ENCODE measurements at regions not wholly inside any gene's neighbourhood (a gene's known extent, or its start where the extent isn't known, plus 50 kb on each side); places are given as distances from the start of the nearest gene placed in this dataset.

DNA sequence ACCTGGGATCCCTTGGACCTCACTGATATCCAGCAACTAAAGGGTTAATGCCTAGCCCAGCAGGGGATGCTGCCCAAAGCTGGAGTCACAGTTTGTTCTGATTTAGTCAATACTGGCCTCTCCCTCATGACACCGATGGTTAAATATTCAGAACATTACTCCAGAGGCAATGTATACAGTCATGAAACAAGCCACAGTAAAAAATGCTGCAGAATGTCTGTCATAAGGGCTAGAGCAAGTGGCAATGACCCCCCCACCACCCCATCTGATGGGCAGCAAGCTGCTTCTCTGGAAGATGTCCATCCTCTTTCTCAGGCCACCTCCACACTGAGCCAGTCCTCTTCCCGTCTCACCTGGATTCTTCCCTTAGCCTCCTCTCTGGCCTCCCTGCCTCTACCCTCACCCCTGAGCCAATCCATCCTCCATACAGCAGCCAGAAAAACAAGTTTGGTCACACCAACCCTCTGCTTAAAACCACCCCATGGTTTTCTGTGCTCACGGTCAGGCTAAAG is 99.0 kb upstream of the KCNG1 start:
- H3K36me3 Mint-ChIP-seq = no peaks in the 10 kb centered on the region
- ATAC-seq (ENCODE audit: low read depth in 2 of 2) = no peak
- DNase-seq = no peak
- peaks cover 50% of the 10 kb centered on the region for H3K27me3 Mint-ChIP-seq
- Histone ChIP-seq H3K4me3 (ENCODE audit: low read depth, low read length) (no peak overlapping the region), H3K4me1 (ENCODE audit: control insufficient read depth, insufficient read depth, low read length, poor library complexity, severe bottlenecking) (no peaks in the 10 kb centered on the region), H3K9me3 (ENCODE audit: control insufficient read depth in 2 of 2, low read length in 2 of 2) (no peaks in the 10 kb centered on the region), H3K36me3 (ENCODE audit: control insufficient read depth, insufficient read depth, low read length) (no peaks in the 10 kb centered on the region), H3K27ac (ENCODE audit: insufficient read depth, low read length, poor library complexity, severe bottlenecking) (no peak overlapping the region), H3K27me3 (ENCODE audit: control insufficient read depth, insufficient read depth, low read length) (peaks cover 6% of the 10 kb centered on the region)
- peaks cover 0 to 8% (median 0%) of the 10 kb centered on the region in 4 donors for H3K4me1 Mint-ChIP-seq
- H3K27ac Mint-ChIP-seq = no peak overlapping the region
- H3K4me3 Mint-ChIP-seq = no peak overlapping the region
- H3K9me3 Mint-ChIP-seq = no peaks in the 10 kb centered on the region

DNA sequence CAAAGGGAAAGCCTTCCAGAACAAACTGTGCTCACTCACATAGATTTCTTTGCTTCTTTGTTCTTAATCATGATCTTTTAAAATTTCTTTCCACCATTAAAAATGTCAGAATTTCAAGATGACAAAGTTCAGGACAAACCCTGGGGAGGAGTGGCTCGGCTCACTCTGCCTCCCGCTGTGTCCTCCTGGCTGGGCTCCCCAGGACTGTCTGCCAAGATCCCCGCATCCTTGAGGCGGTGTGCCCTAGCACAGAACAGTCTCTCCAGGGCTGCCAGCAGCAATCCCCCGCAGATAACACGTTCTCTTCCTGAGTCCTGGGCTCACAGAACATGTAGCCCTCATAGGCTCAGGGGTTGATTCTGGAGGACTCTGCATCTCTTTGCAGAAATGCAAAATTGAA is 98.4 kb upstream of the KCNG1 start:
- Histone ChIP-seq H3K4me1 (ENCODE audit: control insufficient read depth, insufficient read depth, low read length, poor library complexity, severe bottlenecking) (no peaks in the 10 kb centered on the region), H3K27me3 (ENCODE audit: control insufficient read depth, insufficient read depth, low read length) (peaks cover 6% of the 10 kb centered on the region), H3K4me3 (ENCODE audit: low read depth, low read length) (no peak overlapping the region), H3K9me3 (ENCODE audit: control insufficient read depth in 2 of 2, low read length in 2 of 2) (no peaks in the 10 kb centered on the region), H3K27ac (ENCODE audit: insufficient read depth, low read length, poor library complexity, severe bottlenecking) (no peak overlapping the region), H3K36me3 (ENCODE audit: control insufficient read depth, insufficient read depth, low read length) (no peaks in the 10 kb centered on the region)
- no peaks in the 10 kb centered on the region for H3K9me3 Mint-ChIP-seq
- ATAC-seq (ENCODE audit: low read depth in 2 of 2) (no peak), DNase-seq (no peak)
- H3K4me1 Mint-ChIP-seq = peaks cover 0 to 8% (median 0%) of the 10 kb centered on the region in 4 donors
- no peaks in the 10 kb centered on the region for H3K36me3 Mint-ChIP-seq
- no peak overlapping the region for H3K27ac Mint-ChIP-seq
- no peak overlapping the region for H3K4me3 Mint-ChIP-seq
- H3K27me3 Mint-ChIP-seq = peaks cover 46% of the 10 kb centered on the region

DNA sequence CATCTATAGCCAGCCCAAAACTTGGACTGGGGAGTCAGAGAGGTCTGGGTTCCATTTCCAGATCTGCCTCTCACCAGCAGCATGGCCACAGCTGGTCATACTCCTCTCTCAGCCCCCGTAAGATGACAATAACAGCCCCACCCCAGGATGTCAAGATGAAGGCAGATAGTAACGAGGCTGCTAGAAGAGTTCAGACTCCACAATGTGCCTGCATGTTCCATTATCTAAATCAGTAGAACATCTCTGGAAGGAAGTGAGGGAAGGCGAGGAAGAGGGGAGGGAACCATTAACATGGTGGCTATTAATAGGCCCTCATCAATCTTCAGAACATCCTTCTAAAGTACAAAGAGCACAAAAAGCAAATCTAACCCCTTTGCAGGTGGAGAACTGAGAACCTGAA is 98.0 kb upstream of the KCNG1 start:
- no peak overlapping the region for H3K4me3 Mint-ChIP-seq
- DNase-seq (no peak), ATAC-seq (ENCODE audit: low read depth in 2 of 2) (no peak)
- Histone ChIP-seq H3K27ac (ENCODE audit: insufficient read depth, low read length, poor library complexity, severe bottlenecking) (no peak overlapping the region), H3K4me1 (ENCODE audit: control insufficient read depth, insufficient read depth, low read length, poor library complexity, severe bottlenecking) (no peaks in the 10 kb centered on the region), H3K9me3 (ENCODE audit: control insufficient read depth in 2 of 2, low read length in 2 of 2) (no peaks in the 10 kb centered on the region), H3K36me3 (ENCODE audit: control insufficient read depth, insufficient read depth, low read length) (no peaks in the 10 kb centered on the region), H3K27me3 (ENCODE audit: control insufficient read depth, insufficient read depth, low read length) (peaks cover 6% of the 10 kb centered on the region), H3K4me3 (ENCODE audit: low read depth, low read length) (no peak overlapping the region)
- H3K27me3 Mint-ChIP-seq = peaks cover 48% of the 10 kb centered on the region
- no peaks in the 10 kb centered on the region for H3K9me3 Mint-ChIP-seq
- H3K36me3 Mint-ChIP-seq = no peaks in the 10 kb centered on the region
- H3K4me1 Mint-ChIP-seq = peaks cover 0 to 8% (median 0%) of the 10 kb centered on the region in 4 donors
- no peak overlapping the region for H3K27ac Mint-ChIP-seq

DNA sequence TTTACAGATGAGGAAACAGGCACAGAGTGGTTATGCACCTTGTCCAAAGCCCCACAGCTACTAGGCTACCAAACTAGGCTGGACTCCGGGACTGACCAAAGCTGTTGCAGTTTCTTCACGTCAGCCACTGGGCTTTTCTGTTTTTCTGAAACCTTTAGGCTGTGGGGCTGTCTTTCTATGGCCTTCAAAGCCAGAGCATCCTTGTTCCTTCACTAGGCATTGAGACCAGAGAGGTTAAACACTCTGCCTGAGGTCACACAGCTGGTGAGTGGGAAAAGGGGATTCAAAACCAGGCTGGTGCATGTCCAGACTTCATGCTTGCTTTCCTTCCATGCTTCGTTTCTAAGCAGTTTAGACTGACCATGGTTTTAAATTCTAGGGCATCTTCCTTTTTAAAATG is 97.5 kb upstream of the KCNG1 start:
- no peaks in the 10 kb centered on the region for H3K9me3 Mint-ChIP-seq
- H3K9me3 ChIP-seq (ENCODE audit: control insufficient read depth in 2 of 2, low read length in 2 of 2) = no peaks in the 10 kb centered on the region
- no peak overlapping the region for H3K27ac Mint-ChIP-seq
- no peak for ATAC-seq (ENCODE audit: low read depth in 2 of 2)
- H3K4me3 Mint-ChIP-seq = no peak overlapping the region
- H3K4me1 Mint-ChIP-seq = peaks cover 0 to 8% (median 0%) of the 10 kb centered on the region in 4 donors
- no peaks in the 10 kb centered on the region for H3K36me3 Mint-ChIP-seq
- H3K4me3 ChIP-seq (ENCODE audit: low read depth, low read length) = no peak overlapping the region
- H3K36me3 ChIP-seq (ENCODE audit: control insufficient read depth, insufficient read depth, low read length) = no peaks in the 10 kb centered on the region
- no peak overlapping the region for H3K27ac ChIP-seq (ENCODE audit: insufficient read depth, low read length, poor library complexity, severe bottlenecking)
- DNase-seq = no peak
- no peaks in the 10 kb centered on the region for H3K4me1 ChIP-seq (ENCODE audit: control insufficient read depth, insufficient read depth, low read length, poor library complexity, severe bottlenecking)
- H3K27me3 Mint-ChIP-seq = peaks cover 45% of the 10 kb centered on the region
- peaks cover 6% of the 10 kb centered on the region for H3K27me3 ChIP-seq (ENCODE audit: control insufficient read depth, insufficient read depth, low read length)

DNA sequence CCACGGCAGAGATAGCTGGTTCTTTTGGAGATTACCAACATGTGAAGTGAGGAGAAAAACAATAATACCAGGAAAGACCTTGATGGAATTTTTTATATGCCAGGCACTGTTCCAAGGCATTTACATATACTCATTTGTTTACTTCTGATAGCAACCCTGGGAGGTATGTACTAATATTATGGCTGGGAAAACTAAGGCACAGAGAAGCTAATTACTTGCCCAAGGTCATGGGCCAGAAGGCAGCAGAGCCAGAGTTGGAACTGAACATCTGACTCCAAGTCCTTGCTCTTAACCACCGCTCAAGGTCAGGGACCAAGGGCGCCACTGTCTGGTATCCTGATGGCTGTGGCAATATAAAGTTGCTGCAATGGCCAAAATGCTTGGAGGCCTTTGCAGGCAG is 97.0 kb upstream of the KCNG1 start:
- H3K4me1 ChIP-seq (ENCODE audit: control insufficient read depth, insufficient read depth, low read length, poor library complexity, severe bottlenecking) = no peaks in the 10 kb centered on the region
- H3K27ac Mint-ChIP-seq = no peak overlapping the region
- H3K4me3 Mint-ChIP-seq = no peak overlapping the region
- no peaks in the 10 kb centered on the region for H3K9me3 Mint-ChIP-seq
- no peak overlapping the region for H3K27ac ChIP-seq (ENCODE audit: insufficient read depth, low read length, poor library complexity, severe bottlenecking)
- no peaks in the 10 kb centered on the region for H3K9me3 ChIP-seq (ENCODE audit: control insufficient read depth in 2 of 2, low read length in 2 of 2)
- H3K27me3 Mint-ChIP-seq = peaks cover 40% of the 10 kb centered on the region
- H3K4me3 ChIP-seq (ENCODE audit: low read depth, low read length) = no peak overlapping the region
- DNase-seq = no peak
- no peaks in the 10 kb centered on the region for H3K36me3 ChIP-seq (ENCODE audit: control insufficient read depth, insufficient read depth, low read length)
- no peak for ATAC-seq (ENCODE audit: low read depth in 2 of 2)
- peaks cover 0 to 8% (median 0%) of the 10 kb centered on the region in 4 donors for H3K4me1 Mint-ChIP-seq
- no peaks in the 10 kb centered on the region for H3K36me3 Mint-ChIP-seq
- peaks cover 6% of the 10 kb centered on the region for H3K27me3 ChIP-seq (ENCODE audit: control insufficient read depth, insufficient read depth, low read length)

DNA sequence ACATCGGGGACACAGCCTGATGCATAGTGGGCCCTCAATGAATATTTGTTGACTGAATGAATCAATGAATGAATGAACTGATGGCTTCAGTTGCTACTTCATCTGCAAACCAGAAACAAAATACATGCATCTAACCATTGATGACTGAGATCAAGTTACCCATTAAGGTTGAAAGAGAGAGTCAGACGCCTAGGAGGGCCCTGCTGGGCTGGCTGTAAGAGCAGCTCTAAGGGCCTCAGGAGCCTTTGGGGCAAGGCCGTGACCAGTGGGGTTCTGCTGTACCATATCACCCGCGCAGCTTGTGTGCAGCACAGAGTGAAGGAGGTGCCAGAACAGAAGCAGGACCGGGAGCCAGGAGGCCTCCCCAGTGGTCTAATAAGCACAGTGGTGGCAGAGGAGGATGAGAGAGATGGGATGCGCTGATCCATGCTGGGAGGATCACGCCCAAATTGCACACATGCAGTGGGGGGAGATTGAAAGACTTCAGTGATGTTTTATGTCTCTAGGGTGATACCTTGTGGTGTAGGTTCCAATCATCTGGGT is 96.1 kb upstream of the KCNG1 start:
- ATAC-seq (ENCODE audit: low read depth in 2 of 2) = no peak
- H3K4me3 Mint-ChIP-seq = no peak overlapping the region
- H3K9me3 ChIP-seq (ENCODE audit: control insufficient read depth in 2 of 2, low read length in 2 of 2) = no peaks in the 10 kb centered on the region

DNA sequence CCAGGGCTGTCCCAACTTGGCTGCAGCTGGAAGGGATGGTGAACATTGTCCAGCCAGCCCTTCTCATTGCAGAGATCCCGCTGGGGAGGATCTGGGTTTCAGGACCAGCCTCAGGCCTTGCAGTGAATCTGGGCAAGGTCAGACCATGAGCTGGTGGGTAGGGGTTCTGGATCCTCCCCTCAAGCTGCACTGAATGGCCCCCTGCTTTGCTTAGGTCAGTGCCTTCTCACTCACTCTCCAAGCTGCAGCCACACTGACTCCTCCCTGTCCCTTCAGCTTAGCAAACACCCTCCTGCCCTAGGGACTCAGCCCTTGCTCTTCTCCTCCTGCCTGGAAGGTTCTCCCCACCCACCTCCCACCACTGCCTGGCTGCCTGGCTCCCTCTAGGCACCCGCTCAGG is 95.3 kb upstream of the KCNG1 start:
- Histone ChIP-seq H3K9me3 (ENCODE audit: control insufficient read depth in 2 of 2, low read length in 2 of 2) (no peaks in the 10 kb centered on the region), H3K4me1 (ENCODE audit: control insufficient read depth, insufficient read depth, low read length, poor library complexity, severe bottlenecking) (no peaks in the 10 kb centered on the region), H3K27me3 (ENCODE audit: control insufficient read depth, insufficient read depth, low read length) (peaks cover 6% of the 10 kb centered on the region), H3K36me3 (ENCODE audit: control insufficient read depth, insufficient read depth, low read length) (no peaks in the 10 kb centered on the region), H3K4me3 (ENCODE audit: low read depth, low read length) (no peak overlapping the region), H3K27ac (ENCODE audit: insufficient read depth, low read length, poor library complexity, severe bottlenecking) (no peak overlapping the region)
- Mint-ChIP-seq H3K27ac (no peak overlapping the region), H3K9me3 (no peaks in the 10 kb centered on the region), H3K4me3 (no peak overlapping the region), H3K4me1 (peaks cover 0 to 8% (median 0%) of the 10 kb centered on the region in 4 donors), H3K27me3 (peaks cover 37% of the 10 kb centered on the region), H3K36me3 (no peaks in the 10 kb centered on the region)
- ATAC-seq (ENCODE audit: low read depth in 2 of 2) (no peak), DNase-seq (no peak)

More for the DNA sequence above, 96.1 kb upstream of the KCNG1 start:
- Mint-ChIP-seq H3K27me3 (peaks cover 37% of the 10 kb centered on the region), H3K9me3 (no peaks in the 10 kb centered on the region), H3K4me1 (peaks cover 0 to 8% (median 0%) of the 10 kb centered on the region in 4 donors), H3K27ac (no peak overlapping the region), H3K36me3 (no peaks in the 10 kb centered on the region)
- peaks cover 6% of the 10 kb centered on the region for H3K27me3 ChIP-seq (ENCODE audit: control insufficient read depth, insufficient read depth, low read length)
- H3K4me1 ChIP-seq (ENCODE audit: control insufficient read depth, insufficient read depth, low read length, poor library complexity, severe bottlenecking) = no peaks in the 10 kb centered on the region
- DNase-seq = no peak
- no peaks in the 10 kb centered on the region for H3K36me3 ChIP-seq (ENCODE audit: control insufficient read depth, insufficient read depth, low read length)
- no peak overlapping the region for H3K27ac ChIP-seq (ENCODE audit: insufficient read depth, low read length, poor library complexity, severe bottlenecking)
- H3K4me3 ChIP-seq (ENCODE audit: low read depth, low read length) = no peak overlapping the region

Measured in CD4-positive, CD25-positive, alpha-beta regulatory T cell (primary cell).